NCI-H446 treated with DMSO at 0.1 percent for 48 hours (cell line): ENCODE measurements at regions not wholly inside any gene's neighbourhood (a gene's known extent, or its start where the extent isn't known, plus 50 kb on each side); places are given as distances from the start of the nearest gene placed in this dataset.

Experiments used
- DNase-seq: peaks from one replicate; lab custom pipeline; 2025; lab: John Stamatoyannopoulos, UW

- DNase-seq = no peak
Observed at GRCh38 chr1:170219163-170219562, 73.4 kb downstream of the NTMT2 start.

GRCh38 chr1:170221031-170221430 is 75.3 kb downstream of the NTMT2 start:
- no peak for DNase-seq

DNA sequence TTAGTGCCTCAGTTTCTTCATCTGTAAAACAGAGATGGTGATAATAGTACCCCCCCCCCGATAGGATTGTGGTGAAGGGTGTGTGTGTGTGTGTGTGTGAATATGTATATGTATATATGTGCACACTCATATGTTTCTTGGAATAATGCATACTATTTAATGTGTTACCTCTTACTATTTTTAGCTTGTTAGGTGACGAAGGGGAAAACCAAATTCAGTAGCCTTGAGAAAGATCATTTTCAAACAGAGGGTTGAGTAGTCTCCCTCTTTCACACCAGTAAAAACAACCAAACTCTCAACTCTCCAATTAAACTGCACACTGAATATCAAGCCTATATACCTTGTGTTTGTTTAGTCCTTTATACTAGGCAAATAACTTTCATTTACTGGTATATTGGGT is 75.7 kb downstream of the NTMT2 start:
- DNase-seq = no peak

GRCh38 chr1:170224469-170224868 is 78.7 kb downstream of the NTMT2 start:
- no peak for DNase-seq

- DNase-seq = no peak
Observed at GRCh38 chr1:170225781-170226530, 80.2 kb downstream of the NTMT2 start.

GRCh38 chr1:170226767-170227166 is 81.0 kb downstream of the NTMT2 start:
- no peak for DNase-seq

DNA sequence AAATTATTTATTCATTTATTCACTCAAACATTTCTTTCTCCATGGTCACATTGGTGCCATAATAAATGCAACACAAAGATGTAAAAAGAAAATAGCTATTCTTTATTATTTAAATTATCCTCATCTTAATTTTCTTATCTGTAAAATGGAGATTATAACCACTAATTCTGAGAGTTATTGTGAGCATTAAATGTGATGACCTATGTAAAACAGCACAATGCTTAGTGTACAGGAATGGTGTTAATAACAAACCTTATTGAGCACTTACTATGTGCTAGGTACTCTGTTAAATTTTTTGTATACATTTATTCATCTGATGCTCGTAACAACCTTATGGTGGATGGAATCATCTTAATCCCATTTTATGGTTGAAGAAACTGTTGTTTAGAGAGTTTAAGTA is 84.6 kb downstream of the NTMT2 start:
- no peak for DNase-seq

DNA sequence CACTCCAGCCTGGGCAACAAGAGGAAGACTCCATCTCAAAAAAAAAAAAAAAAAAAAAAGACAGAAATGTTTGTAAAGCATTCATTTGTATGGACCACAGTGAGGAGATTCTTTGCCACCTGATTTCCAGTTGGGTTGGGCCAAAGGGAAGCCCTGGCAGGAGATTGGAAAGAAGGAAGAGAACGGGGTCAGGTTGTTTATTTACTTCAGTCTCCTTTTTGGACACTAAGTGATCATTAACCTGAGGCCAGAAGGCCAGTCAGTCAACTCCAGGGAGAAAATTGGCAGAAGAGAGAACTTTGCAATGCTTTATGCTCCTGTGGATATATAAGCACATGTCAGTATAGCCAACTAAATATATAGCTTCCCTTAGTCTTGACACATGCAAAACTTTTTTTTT is 85.9 kb downstream of the NTMT2 start:
- peak; percentile 38 for DNase-seq

- no peak for DNase-seq
Observed at GRCh38 chr1:170238704-170239391, 93.1 kb downstream of the NTMT2 start.

DNA sequence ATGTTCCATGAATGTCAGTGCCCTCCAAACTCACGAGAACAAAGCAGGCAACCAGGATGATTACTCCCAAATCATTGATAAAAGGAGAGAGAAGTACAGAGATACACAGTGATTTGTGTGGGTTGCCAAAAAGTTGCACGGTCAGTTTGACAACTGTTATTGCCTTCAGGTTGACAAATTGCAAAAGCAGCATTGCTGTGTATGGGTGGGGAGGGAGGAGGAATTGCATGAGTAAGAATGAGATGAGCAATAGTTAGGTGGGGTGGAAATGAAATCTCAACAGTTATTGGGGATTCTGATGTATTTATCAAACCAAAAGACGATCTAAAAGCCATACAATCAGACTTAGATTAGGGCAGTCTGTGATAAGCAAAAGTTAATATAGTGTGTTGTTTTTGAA is 93.7 kb downstream of the NTMT2 start:
- no peak for DNase-seq

- DNase-seq = no peak
Observed at GRCh38 chr1:170240409-170240808, 94.7 kb downstream of the NTMT2 start.

- no peak for DNase-seq
Observed at GRCh38 chr1:170241266-170241851, 95.6 kb downstream of the NTMT2 start.

- DNase-seq = no peak
Observed at GRCh38 chr1:170247751-170248521, 102.2 kb downstream of the NTMT2 start.

DNA sequence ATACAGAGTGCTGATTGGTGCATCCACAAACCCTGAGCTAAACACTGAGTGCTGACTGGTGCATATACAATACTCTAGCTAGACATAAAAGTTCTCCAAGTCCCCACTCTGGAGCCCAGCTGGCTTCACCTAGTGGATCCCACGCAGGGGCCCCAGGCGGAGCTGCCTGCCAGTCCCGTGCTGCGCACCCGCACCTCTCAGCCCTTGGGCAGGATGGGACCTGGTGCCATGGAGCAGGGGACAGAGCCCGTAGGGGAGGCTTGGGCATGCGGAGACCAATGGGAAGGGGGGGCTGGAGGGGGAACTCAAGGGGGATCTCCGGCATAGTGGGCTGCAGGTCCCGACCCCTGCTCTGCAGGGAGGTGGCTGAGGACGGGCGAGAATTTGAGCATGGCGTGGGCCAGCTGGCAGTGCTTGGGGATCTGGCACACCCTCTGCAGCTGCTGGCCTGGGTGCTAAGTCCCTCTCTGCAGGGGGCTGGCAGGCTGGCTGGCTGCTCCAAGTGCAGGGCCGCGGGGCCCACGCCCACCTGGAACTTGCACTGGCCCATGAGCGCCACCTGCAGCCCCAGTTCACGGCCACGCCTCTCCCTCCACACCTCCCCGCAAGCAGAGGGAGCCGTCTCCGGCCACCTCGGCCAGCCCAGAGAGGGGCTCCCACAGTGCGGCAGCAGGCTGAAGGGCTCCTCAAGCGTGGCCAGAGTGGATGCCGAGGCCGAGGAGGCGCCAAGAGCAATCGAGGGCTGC is 104.9 kb downstream of the NTMT2 start:
- DNase-seq = no peak

DNA sequence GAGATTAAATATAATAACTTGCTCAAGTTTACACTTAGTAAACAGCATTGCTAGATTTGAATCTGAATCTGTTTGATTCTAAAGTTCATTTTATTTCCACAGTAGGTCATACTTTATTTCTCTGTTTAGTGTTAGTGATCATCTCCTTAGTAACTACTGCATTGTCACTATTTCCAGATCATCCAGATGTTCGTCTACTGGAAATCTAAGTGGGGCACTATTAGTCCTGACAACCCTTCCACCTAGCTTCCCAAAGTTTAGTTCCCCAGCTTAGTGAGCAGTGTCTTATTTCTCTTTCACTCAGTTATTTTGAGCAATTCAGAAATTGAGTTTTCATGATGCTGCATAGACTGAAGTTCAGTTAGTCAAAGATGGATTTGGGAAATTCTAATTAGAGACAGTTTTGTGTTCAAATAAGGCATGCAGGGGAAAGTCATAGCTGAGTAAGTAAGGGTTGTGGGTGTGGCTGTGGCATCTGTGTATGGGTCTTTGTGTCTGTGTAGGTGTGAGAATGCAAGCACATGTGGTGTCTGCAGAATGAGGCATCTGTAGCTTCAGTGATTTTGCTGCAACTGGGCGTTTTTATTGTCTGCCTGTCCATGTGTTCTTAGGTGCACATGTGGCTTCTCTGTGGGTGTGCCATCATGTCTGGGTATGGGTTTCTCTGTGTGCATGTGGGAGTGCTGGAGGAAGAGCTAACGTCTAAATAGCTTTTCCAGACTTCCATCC is 107.3 kb downstream of the NTMT2 start:
- DNase-seq = no peak

DNA sequence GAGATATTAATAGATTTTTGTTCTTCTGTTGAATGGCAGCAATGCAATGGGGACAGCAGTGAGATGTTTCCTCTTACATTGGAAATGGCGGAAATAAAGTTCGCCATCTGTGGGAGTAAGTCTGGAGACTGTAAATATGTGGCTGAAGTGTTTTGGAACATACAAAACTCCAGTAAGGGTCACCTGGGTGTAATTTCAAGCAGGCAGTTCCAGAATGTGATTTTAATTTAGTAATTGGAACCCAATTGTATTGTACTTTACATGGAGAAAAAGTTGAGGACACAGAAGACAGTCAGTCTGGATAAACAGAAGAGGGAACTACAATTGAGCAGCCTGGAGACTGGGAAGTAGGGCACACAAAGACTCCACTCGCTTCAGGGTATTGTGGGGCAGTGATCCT is 108.6 kb downstream of the NTMT2 start:
- DNase-seq = no peak

DNA sequence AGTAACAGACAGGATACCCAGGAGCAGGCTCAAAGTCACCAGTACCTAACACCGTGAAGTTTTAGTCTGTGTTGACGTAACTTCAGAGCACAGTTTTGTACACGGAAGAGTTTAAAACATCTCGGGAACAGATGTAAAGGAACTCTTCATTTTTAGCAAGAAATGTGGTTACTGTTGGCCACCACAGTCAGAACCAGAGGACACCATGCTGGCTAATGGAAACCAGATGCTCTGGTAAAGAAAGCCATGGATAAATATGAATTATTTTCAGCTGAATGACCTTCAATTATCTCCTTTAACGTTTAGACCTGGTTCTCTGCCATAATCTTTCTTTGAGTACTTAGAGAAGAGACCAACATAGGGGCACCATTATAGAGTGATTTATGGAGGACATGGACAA is 115.9 kb downstream of the NTMT2 start:
- DNase-seq = peak; percentile 88

DNA sequence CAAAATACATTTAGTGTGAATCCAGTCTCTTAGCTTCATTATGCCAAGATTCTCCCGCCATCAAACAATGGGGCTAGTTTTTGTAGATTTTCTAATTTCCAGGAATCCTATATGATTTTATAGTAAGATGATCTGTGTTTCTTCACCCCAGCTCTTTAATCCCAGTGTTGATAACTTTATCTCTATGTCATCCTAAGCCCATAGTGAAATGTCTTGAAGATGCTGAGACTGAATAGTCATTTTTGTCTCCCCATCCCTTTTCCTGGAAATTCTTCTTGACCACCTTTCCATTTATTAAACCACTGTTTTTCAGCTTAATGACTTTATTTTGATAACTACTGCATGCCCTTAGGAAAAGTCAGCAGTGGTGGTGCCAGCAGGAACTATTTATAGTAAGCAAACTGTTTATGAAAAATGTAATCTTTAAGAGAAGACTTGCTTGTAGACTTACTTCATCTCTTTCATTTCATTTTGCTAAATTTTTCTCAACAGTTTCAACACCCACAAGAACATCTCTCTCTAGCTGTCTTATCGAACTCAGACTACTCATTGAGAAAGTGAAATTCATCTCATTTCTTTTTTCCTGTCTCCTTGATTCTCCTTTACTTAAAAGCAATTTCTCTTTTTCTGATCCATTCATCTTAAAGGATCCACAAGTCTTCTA is 116.6 kb downstream of the NTMT2 start:
- DNase-seq = no peak

GRCh38 chr1:170265234-170265633 is 119.5 kb downstream of the NTMT2 start:
- no peak for DNase-seq

GRCh38 chr1:170267317-170267716 is 121.6 kb downstream of the NTMT2 start:
- no peak for DNase-seq
